AG09319 (cell line): ENCODE measurements at regions not wholly inside any gene's neighbourhood (a gene's known extent, or its start where the extent isn't known, plus 50 kb on each side); places are given as distances from the start of the nearest gene placed in this dataset.

Experiments
- DNase-seq: peaks from one replicate; pipeline ENCODE4 v3.0.0-alpha.2; 2010; ENCODE audit warnings: low read depth; ENCODE audit errors: extremely low read depth
- TF ChIP-seq, protein P1 (sequence below): IDR thresholded peaks from 2 replicates; pipeline ENCODE4 v1.5.1; 2011; ENCODE audit warnings: low read depth, mild to moderate bottlenecking, inconsistent platforms, low read length, moderate library complexity

DNA sequence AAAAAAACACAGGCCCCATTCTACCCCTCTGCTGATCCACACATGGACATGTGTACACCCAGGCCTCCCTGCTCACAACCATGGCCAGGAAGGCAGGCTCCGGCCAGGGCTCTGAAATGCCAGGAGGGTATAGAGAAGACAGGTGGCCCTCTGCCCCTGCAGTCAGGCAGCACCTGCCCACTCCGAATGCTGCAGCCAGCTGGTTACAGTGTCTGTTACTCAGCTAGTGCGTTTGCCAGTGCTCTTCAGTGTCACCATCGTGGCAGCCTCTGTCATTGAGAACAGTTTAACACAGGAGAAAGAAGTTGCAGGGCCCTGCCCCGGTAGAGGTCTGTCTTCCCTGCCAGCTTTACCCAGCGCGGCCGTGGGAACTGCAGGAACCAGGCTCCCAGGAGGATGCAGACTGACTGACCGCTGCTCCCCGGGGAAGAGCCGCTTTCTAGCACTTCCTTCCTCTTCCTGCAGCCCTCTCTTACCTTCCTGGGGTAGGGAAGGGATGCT is 128.8 kb upstream of the FAM20C start:
- DNase-seq = no peak

DNA sequence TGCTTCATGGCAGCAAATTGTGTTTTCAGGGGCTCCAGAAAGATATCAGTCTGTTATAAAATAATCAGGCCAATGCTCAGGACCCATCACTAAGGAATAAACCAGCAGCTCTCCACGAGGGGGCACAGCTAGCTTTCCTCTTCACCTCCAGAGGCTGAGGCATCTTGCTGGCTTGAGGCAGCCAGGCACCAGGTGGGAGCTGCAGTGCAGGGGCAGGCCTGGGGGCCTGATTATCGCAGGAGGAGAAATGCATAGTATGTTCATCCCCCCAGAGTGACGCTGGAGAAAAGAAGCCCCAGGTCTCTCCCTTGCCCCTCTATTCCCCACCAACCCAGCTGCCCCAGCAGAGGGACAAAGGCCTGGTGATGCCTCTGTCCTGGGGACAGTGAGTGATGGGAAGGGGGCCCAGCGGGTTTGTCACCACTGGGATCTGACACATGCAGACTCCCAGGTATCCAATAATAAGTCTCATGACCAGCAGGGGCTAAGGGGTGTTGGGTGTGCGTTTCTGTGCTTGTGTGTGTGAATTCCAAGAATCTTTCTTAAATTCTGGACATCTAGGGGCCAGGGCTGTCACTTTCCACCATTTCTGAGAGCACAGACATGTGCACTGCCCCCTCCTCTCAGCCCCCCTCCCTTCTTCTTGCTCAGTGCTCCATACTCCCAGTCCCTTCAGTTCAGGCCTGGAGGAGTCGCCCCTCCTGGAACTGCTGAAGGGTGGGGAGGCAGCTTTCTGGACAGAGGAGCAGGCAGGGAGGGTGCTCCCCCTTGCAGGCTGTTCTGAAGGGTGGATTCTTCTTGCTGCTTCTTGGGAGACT is 128.1 kb upstream of the FAM20C start:
- TF ChIP-seq, protein P1, sequence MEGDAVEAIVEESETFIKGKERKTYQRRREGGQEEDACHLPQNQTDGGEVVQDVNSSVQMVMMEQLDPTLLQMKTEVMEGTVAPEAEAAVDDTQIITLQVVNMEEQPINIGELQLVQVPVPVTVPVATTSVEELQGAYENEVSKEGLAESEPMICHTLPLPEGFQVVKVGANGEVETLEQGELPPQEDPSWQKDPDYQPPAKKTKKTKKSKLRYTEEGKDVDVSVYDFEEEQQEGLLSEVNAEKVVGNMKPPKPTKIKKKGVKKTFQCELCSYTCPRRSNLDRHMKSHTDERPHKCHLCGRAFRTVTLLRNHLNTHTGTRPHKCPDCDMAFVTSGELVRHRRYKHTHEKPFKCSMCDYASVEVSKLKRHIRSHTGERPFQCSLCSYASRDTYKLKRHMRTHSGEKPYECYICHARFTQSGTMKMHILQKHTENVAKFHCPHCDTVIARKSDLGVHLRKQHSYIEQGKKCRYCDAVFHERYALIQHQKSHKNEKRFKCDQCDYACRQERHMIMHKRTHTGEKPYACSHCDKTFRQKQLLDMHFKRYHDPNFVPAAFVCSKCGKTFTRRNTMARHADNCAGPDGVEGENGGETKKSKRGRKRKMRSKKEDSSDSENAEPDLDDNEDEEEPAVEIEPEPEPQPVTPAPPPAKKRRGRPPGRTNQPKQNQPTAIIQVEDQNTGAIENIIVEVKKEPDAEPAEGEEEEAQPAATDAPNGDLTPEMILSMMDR = peak; percentile 67
- DNase-seq = peak; percentile 32

More for the DNA sequence above, 128.8 kb upstream of the FAM20C start:
- TF ChIP-seq, protein P1 = no peak

DNA sequence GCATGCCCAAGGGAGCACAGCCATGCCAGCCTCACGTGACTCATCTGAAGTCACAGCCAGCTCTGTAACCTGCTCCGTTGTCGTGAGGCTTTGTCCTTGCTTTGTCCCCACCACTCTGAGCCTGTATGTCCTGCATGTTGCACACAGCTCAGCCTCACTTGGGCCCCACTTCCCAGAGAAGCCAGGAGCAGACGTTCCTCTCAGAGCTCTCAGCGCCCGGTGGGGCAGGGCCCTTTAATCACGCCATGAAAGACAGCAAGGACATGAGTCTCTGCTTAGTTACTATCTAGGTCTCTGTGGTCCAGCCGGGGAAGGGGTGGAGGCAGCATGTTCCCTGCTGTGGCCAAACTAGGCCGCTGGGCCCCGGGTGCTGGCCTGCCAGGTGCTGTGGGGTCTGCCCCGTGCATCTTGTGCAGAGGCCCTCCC is 127.4 kb upstream of the FAM20C start:
- DNase-seq = no peak
- TF ChIP-seq, protein P1 = no peak

DNA sequence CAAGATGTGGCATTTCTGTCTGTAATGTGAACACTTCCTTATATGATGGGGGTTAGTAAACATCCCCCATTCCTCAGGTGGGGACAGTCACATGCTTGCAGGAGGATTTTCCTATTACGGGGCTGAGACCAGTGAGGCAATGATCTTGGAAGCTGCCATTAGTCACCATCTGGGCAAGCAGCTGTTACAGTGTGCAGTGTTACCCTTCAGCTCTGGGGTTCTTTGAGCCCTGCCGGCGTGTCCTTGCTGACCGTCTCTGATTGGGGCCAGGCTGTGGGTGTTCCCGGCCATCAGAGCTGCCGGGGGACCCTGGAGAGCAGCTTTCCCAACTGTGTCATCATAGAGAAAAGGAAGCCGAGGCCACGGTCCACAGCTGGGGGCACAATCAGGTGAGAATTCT is 126.8 kb upstream of the FAM20C start:
- DNase-seq = no peak
- TF ChIP-seq, protein P1 = no peak

DNA sequence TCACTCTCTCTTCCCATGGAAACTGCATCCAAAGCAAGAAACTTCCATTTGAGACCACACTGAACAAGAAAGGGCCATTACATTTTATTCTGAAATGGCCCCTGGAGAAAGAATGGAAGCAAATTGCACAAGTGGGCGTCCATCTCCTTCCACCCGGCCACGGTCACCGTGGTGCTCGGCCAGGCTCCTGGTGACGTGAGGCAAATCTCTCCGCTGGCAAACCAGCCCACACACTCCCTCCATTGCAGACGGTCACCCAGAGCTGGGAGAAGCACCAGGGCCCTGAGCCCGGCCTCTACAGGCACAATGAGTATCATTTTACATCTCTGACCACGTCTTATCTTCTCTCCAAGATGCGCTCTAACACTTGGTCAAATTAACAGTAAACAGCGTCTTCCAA is 126.1 kb upstream of the FAM20C start:
- no peak for DNase-seq

DNA sequence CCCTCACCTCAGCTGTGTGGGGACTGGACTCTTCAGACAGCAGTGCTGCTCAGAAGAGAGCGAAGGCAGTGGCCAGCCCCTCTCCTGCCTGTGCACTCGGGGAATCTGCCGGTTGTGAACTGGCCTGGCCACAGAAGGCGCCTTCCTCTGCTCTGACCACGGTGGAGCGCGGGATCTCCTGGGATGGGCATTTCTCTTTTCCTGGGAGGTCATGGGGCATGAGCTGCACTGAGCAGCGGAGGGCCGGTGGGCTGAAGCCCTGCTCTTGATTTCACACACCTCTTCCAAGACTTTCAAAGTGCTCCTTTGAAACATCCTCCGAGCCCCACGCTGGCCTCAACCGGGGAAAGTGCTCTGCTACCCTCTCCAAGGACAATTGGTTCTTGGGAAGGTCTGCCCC is 125.6 kb upstream of the FAM20C start:
- no peak for DNase-seq
- TF ChIP-seq, protein P1 = no peak

More for the DNA sequence above, 126.1 kb upstream of the FAM20C start:
- TF ChIP-seq, protein P1 = no peak

DNA sequence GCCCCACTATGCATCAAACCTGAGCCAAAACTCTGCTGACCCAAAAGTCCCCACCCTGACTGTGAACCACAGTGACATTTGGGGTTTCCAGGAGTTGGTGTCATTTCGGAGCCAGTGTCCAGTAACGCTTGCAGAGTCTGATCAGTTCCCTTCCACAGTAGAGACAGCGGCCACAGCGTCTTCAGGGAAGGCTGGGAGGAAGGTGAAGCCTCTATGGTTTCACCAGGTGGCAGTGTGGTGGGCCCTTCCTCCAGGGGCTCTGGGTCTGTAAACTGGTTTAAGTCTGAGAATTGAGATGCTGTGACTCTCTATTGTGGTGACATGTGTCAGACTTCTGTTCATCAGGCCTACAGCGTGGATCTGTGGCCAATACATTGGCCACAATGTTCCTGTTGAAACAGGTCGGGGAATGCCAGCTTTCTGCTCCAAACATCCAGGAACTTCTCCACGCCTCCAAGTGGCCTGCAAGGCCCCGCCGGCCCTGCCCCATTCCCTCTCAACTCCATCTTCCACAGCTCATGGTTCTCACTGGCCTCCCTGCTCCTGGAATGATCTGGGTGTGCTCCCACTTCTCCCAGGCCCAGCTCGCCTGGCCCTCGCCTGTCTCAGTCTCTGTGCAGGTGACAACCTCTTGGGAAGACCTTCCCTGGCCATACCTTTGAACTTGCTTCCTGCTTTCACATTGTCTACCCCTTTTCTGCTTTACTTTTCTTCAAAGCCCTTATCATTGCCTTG is 124.5 kb upstream of the FAM20C start:
- TF ChIP-seq, protein P1 = no peak; the same call in 1 of the 2 replicates
- DNase-seq = no peak
